HEK293 (cell line): ENCODE measurements at regions not wholly inside any gene's neighbourhood (a gene's known extent, or its start where the extent isn't known, plus 50 kb on each side); places are given as distances from the start of the nearest gene placed in this dataset.
"Not testable (repeated sequence)": the region's sequence is repeated elsewhere in the genome, so short reads cannot be mapped to it uniquely, and the experiment has no call there.

ENCODE experiments used
- CTCF ChIA-PET: fragments of 350-600 bp; formaldehyde crosslinking; extraction: SDS; loops from one replicate; lab custom pipeline; 2021; ENCODE audit warnings: antibody characterized with exemption; lab: Yijun Ruan, JAX
- POLR2A ChIA-PET: fragments of 300-600 bp; formaldehyde crosslinking; extraction: SDS; loops from one replicate; lab custom pipeline; 2020; ENCODE audit warnings: antibody characterized with exemption, inconsistent platforms; lab: Yijun Ruan, JAX
- H3K27ac ChIP-seq: fragments of 200-500 bp; sonication (Bioruptor generic); 2 replicates; pipeline ENCODE4 v1.5.1; 2014; ENCODE audit warnings: low read depth, low read length, control low read depth, inconsistent platforms; ENCODE audit errors: extremely low read depth
- H3K36me3 ChIP-seq, 2 experiments: fragments of 200-500 bp in 1 of 2; sonication (Bioruptor generic) in 1 of 2; 1 replicate in 1 of 2; 2 replicates in 1 of 2; pipeline ENCODE4 v1.5.1; 2014 to 2017; ENCODE audit warnings: inconsistent platforms in 2 of 2, low read length in 2 of 2; ENCODE audit not compliant: control insufficient read depth in 2 of 2, insufficient read depth in 1 of 2
- H3K4me1 ChIP-seq: fragments of 200-500 bp; sonication (Bioruptor generic); 2 replicates; pipeline ENCODE4 v1.5.1; 2014; ENCODE audit warnings: mild to moderate bottlenecking, low read length, inconsistent platforms; ENCODE audit not compliant: control insufficient read depth, insufficient read depth
- H3K4me3 ChIP-seq: 2 replicates; pipeline ENCODE4 v1.5.1; 2011; ENCODE audit warnings: low read depth, mild to moderate bottlenecking, control low read depth, low read length, moderate library complexity
- H3K9me3 ChIP-seq: fragments of 200-500 bp; sonication (Bioruptor generic); 2 replicates; pipeline ENCODE4 v1.5.1; 2014; ENCODE audit warnings: low read depth, low read length, inconsistent platforms; ENCODE audit not compliant: control insufficient read depth, insufficient read depth
- OSR2 ChIP-seq: fragments of 450-650 bp; formaldehyde crosslinking; IDR thresholded peaks from 2 replicates; pipeline ENCODE4 v1.5.1; 2016; ENCODE audit warnings: missing biosample characterization, missing genetic modification characterization
- PRDM10 ChIP-seq: fragments of 450-650 bp; formaldehyde crosslinking; IDR thresholded peaks from 2 replicates; pipeline ENCODE4 v1.5.1; 2016; ENCODE audit warnings: missing biosample characterization, missing genetic modification characterization
- SALL2 ChIP-seq: fragments of 450-650 bp; formaldehyde crosslinking; IDR thresholded peaks from 2 replicates; pipeline ENCODE4 v1.5.0; 2017; ENCODE audit warnings: missing biosample characterization, mild to moderate bottlenecking, missing genetic modification characterization, borderline replicate concordance
- ZNF10 ChIP-seq: fragments of 450-650 bp; formaldehyde crosslinking; IDR thresholded peaks from 2 replicates; pipeline ENCODE4 v1.5.1; 2017; ENCODE audit warnings: missing biosample characterization, missing genetic modification characterization
- ZNF274 ChIP-seq, 2 experiments: fragments of 200-500 bp in 1 of 2; fragments of 450-650 bp in 1 of 2; sonication (Bioruptor generic) in 1 of 2; formaldehyde crosslinking in 1 of 2; IDR thresholded peaks; 2 replicates each; pipeline versions ENCODE4 v1.5.1 to v1.6.1; 2014 to 2016; ENCODE audit warnings: borderline replicate concordance in 1 of 2, inconsistent platforms in 1 of 2, low read length in 1 of 2, missing biosample characterization in 1 of 2, missing genetic modification characterization in 1 of 2
- ZNF280D ChIP-seq: fragments of 450-650 bp; formaldehyde crosslinking; IDR thresholded peaks from 2 replicates; pipeline ENCODE4 v1.5.1; 2016; ENCODE audit warnings: missing biosample characterization, missing genetic modification characterization
- ZNF311 ChIP-seq: fragments of 450-650 bp; formaldehyde crosslinking; IDR thresholded peaks from 2 replicates; pipeline ENCODE4 v1.5.1; 2017; ENCODE audit warnings: missing biosample characterization, missing genetic modification characterization, borderline replicate concordance
- ZNF366 ChIP-seq: fragments of 450-650 bp; formaldehyde crosslinking; conservative IDR thresholded peaks from 2 replicates; pipeline ENCODE4 v1.5.1; 2016; ENCODE audit warnings: missing biosample characterization, missing genetic modification characterization
- ZNF473 ChIP-seq: fragments of 450-650 bp; formaldehyde crosslinking; IDR thresholded peaks from 2 replicates; pipeline ENCODE4 v1.5.1; 2017; ENCODE audit warnings: missing biosample characterization, missing genetic modification characterization
- ZNF510 ChIP-seq: fragments of 450-650 bp; formaldehyde crosslinking; IDR thresholded peaks from 2 replicates; pipeline ENCODE4 v1.5.1; 2018; ENCODE audit warnings: mild to moderate bottlenecking, missing genetic modification characterization, missing biosample characterization; ENCODE audit not compliant: insufficient replicate concordance
- ZNF530 ChIP-seq: fragments of 450-650 bp; formaldehyde crosslinking; IDR thresholded peaks from 2 replicates; pipeline ENCODE4 v1.5.1; 2016; ENCODE audit warnings: low read depth, missing biosample characterization, missing genetic modification characterization
- ZNF600 ChIP-seq: fragments of 450-650 bp; formaldehyde crosslinking; IDR thresholded peaks from 2 replicates; pipeline ENCODE4 v1.5.1; 2016; ENCODE audit warnings: missing biosample characterization, missing genetic modification characterization
- ZNF654 ChIP-seq: fragments of 450-650 bp; formaldehyde crosslinking; IDR thresholded peaks from 2 replicates; pipeline ENCODE4 v1.5.1; 2016; ENCODE audit warnings: low read depth, missing biosample characterization, missing genetic modification characterization
- TF ChIP-seq, protein P1 (sequence below): fragments of 450-650 bp; formaldehyde crosslinking; IDR thresholded peaks from 2 replicates; pipeline ENCODE4 v1.5.0; 2017; ENCODE audit warnings: missing biosample characterization, missing genetic modification characterization, borderline replicate concordance
- TF ChIP-seq, protein P2 (sequence below): fragments of 450-650 bp; formaldehyde crosslinking; IDR thresholded peaks from 2 replicates; pipeline ENCODE4 v1.5.1; 2016; ENCODE audit warnings: missing biosample characterization, missing genetic modification characterization
- TF ChIP-seq, protein P3 (sequence below): fragments of 450-650 bp; formaldehyde crosslinking; IDR thresholded peaks from 2 replicates; pipeline ENCODE4 v1.5.1; 2016; ENCODE audit warnings: missing biosample characterization, missing genetic modification characterization
- TF ChIP-seq, protein P4 (sequence below): fragments of 450-650 bp; formaldehyde crosslinking; IDR thresholded peaks from 2 replicates; pipeline ENCODE4 v1.5.1; 2016; ENCODE audit warnings: missing biosample characterization, missing genetic modification characterization

- no peak for TF ChIP-seq PRDM10 (tag by site-specific recombination)
- no peak for TF ChIP-seq SALL2
- TF ChIP-seq ZNF600 (tag by site-specific recombination) = no peak
- TF ChIP-seq, protein P1, sequence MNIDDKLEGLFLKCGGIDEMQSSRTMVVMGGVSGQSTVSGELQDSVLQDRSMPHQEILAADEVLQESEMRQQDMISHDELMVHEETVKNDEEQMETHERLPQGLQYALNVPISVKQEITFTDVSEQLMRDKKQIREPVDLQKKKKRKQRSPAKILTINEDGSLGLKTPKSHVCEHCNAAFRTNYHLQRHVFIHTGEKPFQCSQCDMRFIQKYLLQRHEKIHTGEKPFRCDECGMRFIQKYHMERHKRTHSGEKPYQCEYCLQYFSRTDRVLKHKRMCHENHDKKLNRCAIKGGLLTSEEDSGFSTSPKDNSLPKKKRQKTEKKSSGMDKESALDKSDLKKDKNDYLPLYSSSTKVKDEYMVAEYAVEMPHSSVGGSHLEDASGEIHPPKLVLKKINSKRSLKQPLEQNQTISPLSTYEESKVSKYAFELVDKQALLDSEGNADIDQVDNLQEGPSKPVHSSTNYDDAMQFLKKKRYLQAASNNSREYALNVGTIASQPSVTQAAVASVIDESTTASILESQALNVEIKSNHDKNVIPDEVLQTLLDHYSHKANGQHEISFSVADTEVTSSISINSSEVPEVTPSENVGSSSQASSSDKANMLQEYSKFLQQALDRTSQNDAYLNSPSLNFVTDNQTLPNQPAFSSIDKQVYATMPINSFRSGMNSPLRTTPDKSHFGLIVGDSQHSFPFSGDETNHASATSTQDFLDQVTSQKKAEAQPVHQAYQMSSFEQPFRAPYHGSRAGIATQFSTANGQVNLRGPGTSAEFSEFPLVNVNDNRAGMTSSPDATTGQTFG (tag by site-specific recombination) = no peak
- no peak for TF ChIP-seq ZNF280D (tag by site-specific recombination)
Observed at GRCh38 chr7:48847917-48848316, 76.4 kb upstream of the CDC14C start (continued).

GRCh38 chr7:48860447-48860846 is 63.9 kb upstream of the CDC14C start:
- H3K9me3 ChIP-seq, H3K36me3 ChIP-seq, H3K4me3 ChIP-seq, H3K4me1 ChIP-seq, POLR2A ChIA-PET, H3K27ac ChIP-seq, CTCF ChIA-PET: not testable (repeated sequence)

DNA sequence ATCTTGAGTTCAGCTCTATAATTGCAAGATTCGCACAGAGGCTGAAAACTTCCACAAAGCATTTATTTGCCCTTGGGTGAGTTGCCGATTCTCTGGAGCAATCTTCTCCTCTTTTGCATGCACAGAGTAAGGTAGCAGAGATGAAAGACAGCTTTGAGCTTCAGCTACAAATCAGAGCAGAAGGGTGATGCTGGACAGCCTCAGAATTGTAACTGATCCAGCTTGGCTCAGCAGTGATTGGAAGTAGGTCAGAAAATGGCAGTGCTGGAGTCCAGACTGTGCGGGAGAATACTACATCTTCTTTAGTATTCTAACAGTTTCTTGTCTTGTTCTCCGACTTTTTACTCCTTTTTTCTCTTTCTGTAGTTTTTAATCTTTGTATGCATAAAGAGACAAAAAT is 55.4 kb upstream of the CDC14C start:
- Histone ChIP-seq H3K4me3 (no peak overlapping the region), H3K4me1 (no peaks in the 10 kb centered on the region), H3K36me3 (no peaks in the 10 kb centered on the region), H3K27ac (no peak overlapping the region), H3K9me3 (no peaks in the 10 kb centered on the region)
- POLR2A ChIA-PET = no interaction called here
- CTCF ChIA-PET = interaction anchor here (0.6 kb wide), 1 partner anchor 77 kb away, joined by 3 read pairs; no protein-coding TSS in a partner anchor
- TF ChIP-seq ZNF311 (tag by site-specific recombination) (no peak), ZNF654 (no peak), ZNF10 (tag by site-specific recombination) (no peak), ZNF274 (IDR thresholded peaks at IDR 0.05; ENCODE audit: low read length) (no peak), ZNF274 (tag by site-specific recombination; IDR thresholded peaks at IDR 0.05; ENCODE audit: borderline replicate concordance) (no peak), ZNF366 (tag by site-specific recombination) (no peak), ZNF530 (no peak), ZNF473 (tag by site-specific recombination) (no peak), ZNF510 (tag by site-specific recombination) (no peak), OSR2 (tag by site-specific recombination) (no peak)
- TF ChIP-seq, protein P2, sequence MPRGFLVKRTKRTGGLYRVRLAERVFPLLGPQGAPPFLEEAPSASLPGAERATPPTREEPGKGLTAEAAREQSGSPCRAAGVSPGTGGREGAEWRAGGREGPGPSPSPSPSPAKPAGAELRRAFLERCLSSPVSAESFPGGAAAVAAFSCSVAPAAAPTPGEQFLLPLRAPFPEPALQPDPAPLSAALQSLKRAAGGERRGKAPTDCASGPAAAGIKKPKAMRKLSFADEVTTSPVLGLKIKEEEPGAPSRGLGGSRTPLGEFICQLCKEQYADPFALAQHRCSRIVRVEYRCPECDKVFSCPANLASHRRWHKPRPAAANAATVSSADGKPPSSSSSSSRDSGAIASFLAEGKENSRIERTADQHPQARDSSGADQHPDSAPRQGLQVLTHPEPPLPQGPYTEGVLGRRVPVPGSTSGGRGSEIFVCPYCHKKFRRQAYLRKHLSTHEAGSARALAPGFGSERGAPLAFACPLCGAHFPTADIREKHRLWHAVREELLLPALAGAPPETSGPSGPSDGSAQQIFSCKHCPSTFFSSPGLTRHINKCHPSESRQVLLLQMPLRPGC (tag by site-specific recombination) = no peak
- TF ChIP-seq, protein P3, sequence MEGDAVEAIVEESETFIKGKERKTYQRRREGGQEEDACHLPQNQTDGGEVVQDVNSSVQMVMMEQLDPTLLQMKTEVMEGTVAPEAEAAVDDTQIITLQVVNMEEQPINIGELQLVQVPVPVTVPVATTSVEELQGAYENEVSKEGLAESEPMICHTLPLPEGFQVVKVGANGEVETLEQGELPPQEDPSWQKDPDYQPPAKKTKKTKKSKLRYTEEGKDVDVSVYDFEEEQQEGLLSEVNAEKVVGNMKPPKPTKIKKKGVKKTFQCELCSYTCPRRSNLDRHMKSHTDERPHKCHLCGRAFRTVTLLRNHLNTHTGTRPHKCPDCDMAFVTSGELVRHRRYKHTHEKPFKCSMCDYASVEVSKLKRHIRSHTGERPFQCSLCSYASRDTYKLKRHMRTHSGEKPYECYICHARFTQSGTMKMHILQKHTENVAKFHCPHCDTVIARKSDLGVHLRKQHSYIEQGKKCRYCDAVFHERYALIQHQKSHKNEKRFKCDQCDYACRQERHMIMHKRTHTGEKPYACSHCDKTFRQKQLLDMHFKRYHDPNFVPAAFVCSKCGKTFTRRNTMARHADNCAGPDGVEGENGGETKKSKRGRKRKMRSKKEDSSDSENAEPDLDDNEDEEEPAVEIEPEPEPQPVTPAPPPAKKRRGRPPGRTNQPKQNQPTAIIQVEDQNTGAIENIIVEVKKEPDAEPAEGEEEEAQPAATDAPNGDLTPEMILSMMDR (tag by site-specific recombination) = no peak
- TF ChIP-seq, protein P4, sequence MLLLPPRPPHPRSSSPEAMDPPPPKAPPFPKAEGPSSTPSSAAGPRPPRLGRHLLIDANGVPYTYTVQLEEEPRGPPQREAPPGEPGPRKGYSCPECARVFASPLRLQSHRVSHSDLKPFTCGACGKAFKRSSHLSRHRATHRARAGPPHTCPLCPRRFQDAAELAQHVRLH (tag by site-specific recombination) = no peak
